ENCODE measurements at regions not wholly inside any gene's neighbourhood (a gene's known extent, or its start where the extent isn't known, plus 50 kb on each side); places are given as distances from the start of the nearest gene placed in this dataset.

DNA sequence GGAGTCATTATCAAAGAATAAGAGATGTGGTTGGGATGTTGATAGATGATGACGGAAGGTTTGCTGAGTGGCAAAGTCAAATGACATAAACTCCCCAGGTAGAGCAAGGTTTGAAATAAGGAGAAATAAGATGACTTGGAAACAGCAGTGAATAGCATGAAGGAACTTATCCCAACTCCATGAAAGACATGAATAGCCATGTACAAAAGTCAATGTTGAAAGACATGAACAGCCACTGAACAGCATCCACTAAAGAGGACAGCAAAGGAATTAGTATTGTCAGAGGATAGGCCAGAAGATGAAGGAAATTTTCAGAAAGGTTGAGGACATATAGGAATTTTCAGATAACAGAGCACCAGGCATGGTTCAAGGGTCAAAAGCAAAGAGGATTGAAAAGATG is 286.0 kb upstream of the FBXL7 start:
- TF ChIP-seq, protein P1, sequence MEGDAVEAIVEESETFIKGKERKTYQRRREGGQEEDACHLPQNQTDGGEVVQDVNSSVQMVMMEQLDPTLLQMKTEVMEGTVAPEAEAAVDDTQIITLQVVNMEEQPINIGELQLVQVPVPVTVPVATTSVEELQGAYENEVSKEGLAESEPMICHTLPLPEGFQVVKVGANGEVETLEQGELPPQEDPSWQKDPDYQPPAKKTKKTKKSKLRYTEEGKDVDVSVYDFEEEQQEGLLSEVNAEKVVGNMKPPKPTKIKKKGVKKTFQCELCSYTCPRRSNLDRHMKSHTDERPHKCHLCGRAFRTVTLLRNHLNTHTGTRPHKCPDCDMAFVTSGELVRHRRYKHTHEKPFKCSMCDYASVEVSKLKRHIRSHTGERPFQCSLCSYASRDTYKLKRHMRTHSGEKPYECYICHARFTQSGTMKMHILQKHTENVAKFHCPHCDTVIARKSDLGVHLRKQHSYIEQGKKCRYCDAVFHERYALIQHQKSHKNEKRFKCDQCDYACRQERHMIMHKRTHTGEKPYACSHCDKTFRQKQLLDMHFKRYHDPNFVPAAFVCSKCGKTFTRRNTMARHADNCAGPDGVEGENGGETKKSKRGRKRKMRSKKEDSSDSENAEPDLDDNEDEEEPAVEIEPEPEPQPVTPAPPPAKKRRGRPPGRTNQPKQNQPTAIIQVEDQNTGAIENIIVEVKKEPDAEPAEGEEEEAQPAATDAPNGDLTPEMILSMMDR (IDR thresholded peaks at IDR 0.05) = no peak
- no peak for TF ChIP-seq POLR2A (IDR thresholded peaks at IDR 0.05)

Data from testis (tissue), 2 donors.